A549 (cell line): ENCODE measurements at regions not wholly inside any gene's neighbourhood (a gene's known extent, or its start where the extent isn't known, plus 50 kb on each side); places are given as distances from the start of the nearest gene placed in this dataset.

Experiments
- ATAC-seq, 2 experiments: fragments of 200-7000 bp in 1 of 2; fragments of >200 bp in 1 of 2; cut with Nextera tagmentation in 1 of 2; cut with Tn5 transposase in 1 of 2; 3 replicates each; pipeline versions ENCODE4 v1.8.0 to v1.9.1; 2018 to 2020; ENCODE audit warnings: mild to moderate bottlenecking in 1 of 2, moderate library complexity in 1 of 2
- CTCF ChIA-PET: fragments of 300-600 bp; sonication (Branson Sonifier 250); formaldehyde crosslinking; extraction: SDS; loops from one replicate; lab custom pipeline; 2021; ENCODE audit warnings: antibody characterized with exemption, inconsistent platforms; lab: Yijun Ruan, JAX
- POLR2A ChIA-PET: fragments of 350-600 bp; formaldehyde crosslinking; extraction: SDS; loops from one replicate; lab custom pipeline; 2021; ENCODE audit warnings: antibody characterized with exemption, inconsistent platforms; lab: Yijun Ruan, JAX
- DNase-seq, 2 experiments: peaks; one replicate each; pipeline versions ENCODE4 v3.0.0 to v3.0.0-alpha.2; 2011 to 2016; ENCODE audit warnings: low read depth in 1 of 2, low spot score in 1 of 2
- FAIRE-seq: peaks from 2 replicates; lab custom pipeline; 2011; peaks lifted over from hg19 to GRCh38; lab: Jason Lieb, UNC
- H3K27ac ChIP-seq, 2 experiments: fragments of >200 bp; sonication (Bioruptor Twin); formaldehyde crosslinking; 3 replicates each; pipeline ENCODE4 v1.5.1; 2016 to 2017
- H3K4me1 ChIP-seq: fragments of >200 bp; sonication (Bioruptor Twin); formaldehyde crosslinking; 3 replicates; pipeline ENCODE4 v1.6.1; 2016
- H3K4me2 ChIP-seq: fragments of >200 bp; sonication (Bioruptor Twin); formaldehyde crosslinking; 3 replicates; pipeline ENCODE4 v1.6.1; 2016
- H3K4me3 ChIP-seq: fragments of >200 bp; sonication (Bioruptor Twin); formaldehyde crosslinking; 3 replicates; pipeline ENCODE4 v1.5.1; 2016
- H3K9me3 ChIP-seq: fragments of >200 bp; sonication (Bioruptor Twin); formaldehyde crosslinking; 3 replicates; pipeline ENCODE4 v1.6.1; 2016
- BHLHE40 ChIP-seq: IDR thresholded peaks from 2 replicates; pipeline ENCODE4 v1.6.1; 2012; ENCODE audit warnings: low read depth, low read length, inconsistent platforms
- CBX2 ChIP-seq: fragments of 200-600 bp; sonication (generic); IDR thresholded peaks from 2 replicates; pipeline ENCODE4 v1.6.1; 2016; ENCODE audit warnings: low read depth, mild to moderate bottlenecking, borderline replicate concordance
- CBX8 ChIP-seq: fragments of 200-600 bp; sonication (generic); IDR thresholded peaks from 2 replicates; pipeline ENCODE4 v1.6.1; 2016
- CEBPB ChIP-seq, 2 experiments: fragments of >200 bp in 1 of 2; sonication (Bioruptor Twin) in 1 of 2; formaldehyde crosslinking in 1 of 2; IDR thresholded peaks; 2 replicates each; pipeline ENCODE4 v1.6.1; 2012 to 2016
- FOSL2 ChIP-seq, 2 experiments: fragments of 450-650 bp in 1 of 2; fragments of >200 bp in 1 of 2; sonication (Bioruptor Twin) in 1 of 2; formaldehyde crosslinking; IDR thresholded peaks; 2 replicates each; pipeline versions ENCODE4 v1.5.0 to v1.6.1; 2016 to 2020; ENCODE audit warnings: mild to moderate bottlenecking in 1 of 2, moderate library complexity in 1 of 2
- HOXA7 ChIP-seq: fragments of 250-450 bp; sonication (Bioruptor Pico); IDR thresholded peaks from 2 replicates; pipeline ENCODE4 v1.5.0; 2020; ENCODE audit warnings: mild to moderate bottlenecking, moderate library complexity
- KDM5A ChIP-seq: fragments of 200-600 bp; sonication (generic); IDR thresholded peaks from 2 replicates; pipeline ENCODE4 v1.6.1; 2016; ENCODE audit warnings: antibody characterized with exemption, mild to moderate bottlenecking
- NPAS2 ChIP-seq: fragments of 250-450 bp; sonication (Bioruptor Pico); IDR thresholded peaks from 2 replicates; pipeline ENCODE4 v1.8.0; 2022; ENCODE audit warnings: mild to moderate bottlenecking, moderate library complexity, borderline replicate concordance
- RCOR1 ChIP-seq: fragments of 150-350 bp; IDR thresholded peaks from 2 replicates; pipeline ENCODE4 v1.6.1; 2014; ENCODE audit warnings: antibody characterized with exemption, low read length, low read depth
- RFX5 ChIP-seq: fragments of 450-650 bp; IDR thresholded peaks from 2 replicates; pipeline ENCODE4 v1.7.1; 2014; ENCODE audit warnings: antibody characterized with exemption, mild to moderate bottlenecking, moderate library complexity
- ZC3H11A ChIP-seq: fragments of 450-650 bp; IDR thresholded peaks from 2 replicates; pipeline ENCODE4 v1.6.1; 2014; ENCODE audit warnings: antibody characterized with exemption, mild to moderate bottlenecking
- ZNF302 ChIP-seq: fragments of 250-450 bp; sonication (Bioruptor Pico); IDR thresholded peaks from 2 replicates; pipeline ENCODE4 v1.9.0; 2021; ENCODE audit warnings: inconsistent platforms, mild to moderate bottlenecking, moderate library complexity
- WGBS: methylation state at CpG from one replicate; pipeline ENCODE4 v1.1.6; 2017; ENCODE audit errors: missing lambda C conversion rate; 5-methylcytosine and 5-hydroxymethylcytosine counted together
- TF ChIP-seq, protein P1 (sequence below): fragments of 450-650 bp; IDR thresholded peaks from 2 replicates; pipeline ENCODE4 v1.6.1; 2014; ENCODE audit warnings: antibody characterized with exemption
- TF ChIP-seq, protein P2 (sequence below): IDR thresholded peaks from 2 replicates; pipeline ENCODE4 v1.6.1; 2012
- TF ChIP-seq, protein P3 (sequence below): fragments of 150-350 bp; IDR thresholded peaks from 2 replicates; pipeline ENCODE4 v1.6.1; 2014; ENCODE audit warnings: low read depth, mild to moderate bottlenecking, low read length
- TF ChIP-seq, protein P4 (sequence below): IDR thresholded peaks from 2 replicates; pipeline ENCODE4 v1.6.1; 2012; ENCODE audit warnings: low read depth, borderline replicate concordance
- TF ChIP-seq, protein P5 (sequence below): fragments of >200 bp; sonication (Bioruptor Twin); formaldehyde crosslinking; IDR thresholded peaks from 2 replicates; pipeline ENCODE4 v1.6.1; 2016
- TF ChIP-seq, protein P6 (sequence below): fragments of >200 bp; sonication (Bioruptor Twin); formaldehyde crosslinking; IDR thresholded peaks from 3 replicates; pipeline ENCODE4 v1.5.1; 2016

DNA sequence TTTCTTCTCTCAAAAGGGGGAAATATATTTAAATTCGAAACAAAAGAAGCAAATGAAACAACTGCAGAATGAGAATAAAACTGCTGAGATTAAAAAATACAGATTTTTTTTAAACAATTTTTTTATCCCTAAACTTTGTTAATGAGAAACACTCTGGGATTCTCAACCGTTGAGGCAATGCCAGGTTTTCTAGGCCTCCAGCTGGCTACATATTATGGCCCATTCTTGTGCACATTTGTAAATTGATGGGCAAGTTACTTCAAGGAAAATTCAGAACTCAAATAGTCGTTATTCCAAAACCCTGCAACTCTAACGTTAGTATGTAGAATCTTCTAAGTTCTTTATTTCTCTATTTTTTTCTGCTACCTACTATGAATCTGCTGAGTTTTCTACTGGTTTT lies 239.3 kb upstream of the WSCD1 start:
- Histone ChIP-seq H3K4me1 (peaks cover 36% of the 10 kb centered on the region; the same call in 2 of the 3 replicates), H3K9me3 (peaks cover 14% of the 10 kb centered on the region), H3K4me2 (no peak overlapping the region), H3K27ac (no peak overlapping the region), H3K4me3 (no peak overlapping the region)
- CTCF ChIA-PET = interaction anchor here (1.3 kb wide), 1 partner anchor 591 kb away, joined by 3 read pairs; no protein-coding TSS in a partner anchor
- POLR2A ChIA-PET = no interaction called here
- DNase-seq (no peak), FAIRE-seq (peak; percentile 13), ATAC-seq (no peak)
- TF ChIP-seq, protein P1, sequence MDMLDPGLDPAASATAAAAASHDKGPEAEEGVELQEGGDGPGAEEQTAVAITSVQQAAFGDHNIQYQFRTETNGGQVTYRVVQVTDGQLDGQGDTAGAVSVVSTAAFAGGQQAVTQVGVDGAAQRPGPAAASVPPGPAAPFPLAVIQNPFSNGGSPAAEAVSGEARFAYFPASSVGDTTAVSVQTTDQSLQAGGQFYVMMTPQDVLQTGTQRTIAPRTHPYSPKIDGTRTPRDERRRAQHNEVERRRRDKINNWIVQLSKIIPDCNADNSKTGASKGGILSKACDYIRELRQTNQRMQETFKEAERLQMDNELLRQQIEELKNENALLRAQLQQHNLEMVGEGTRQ = no peak
- TF ChIP-seq NPAS2 (CRISPR knock-in tag) (no peak), BHLHE40 (no peak), RFX5 (no peak), CBX2 (no peak), ZNF302 (CRISPR knock-in tag) (no peak), CBX8 (no peak), CEBPB (IDR thresholded peaks at IDR 0.05) (no peak), RCOR1 (no peak), KDM5A (no peak), FOSL2 (IDR thresholded peaks at IDR 0.05) (no peak), FOSL2 (CRISPR knock-in tag; IDR thresholded peaks at IDR 0.05) (no peak), ZC3H11A (no peak), HOXA7 (no peak)
- TF ChIP-seq, protein P2, sequence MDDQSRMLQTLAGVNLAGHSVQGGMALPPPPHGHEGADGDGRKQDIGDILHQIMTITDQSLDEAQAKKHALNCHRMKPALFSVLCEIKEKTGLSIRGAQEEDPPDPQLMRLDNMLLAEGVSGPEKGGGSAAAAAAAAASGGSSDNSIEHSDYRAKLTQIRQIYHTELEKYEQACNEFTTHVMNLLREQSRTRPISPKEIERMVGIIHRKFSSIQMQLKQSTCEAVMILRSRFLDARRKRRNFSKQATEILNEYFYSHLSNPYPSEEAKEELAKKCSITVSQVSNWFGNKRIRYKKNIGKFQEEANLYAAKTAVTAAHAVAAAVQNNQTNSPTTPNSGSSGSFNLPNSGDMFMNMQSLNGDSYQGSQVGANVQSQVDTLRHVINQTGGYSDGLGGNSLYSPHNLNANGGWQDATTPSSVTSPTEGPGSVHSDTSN = no peak
- TF ChIP-seq, protein P3, sequence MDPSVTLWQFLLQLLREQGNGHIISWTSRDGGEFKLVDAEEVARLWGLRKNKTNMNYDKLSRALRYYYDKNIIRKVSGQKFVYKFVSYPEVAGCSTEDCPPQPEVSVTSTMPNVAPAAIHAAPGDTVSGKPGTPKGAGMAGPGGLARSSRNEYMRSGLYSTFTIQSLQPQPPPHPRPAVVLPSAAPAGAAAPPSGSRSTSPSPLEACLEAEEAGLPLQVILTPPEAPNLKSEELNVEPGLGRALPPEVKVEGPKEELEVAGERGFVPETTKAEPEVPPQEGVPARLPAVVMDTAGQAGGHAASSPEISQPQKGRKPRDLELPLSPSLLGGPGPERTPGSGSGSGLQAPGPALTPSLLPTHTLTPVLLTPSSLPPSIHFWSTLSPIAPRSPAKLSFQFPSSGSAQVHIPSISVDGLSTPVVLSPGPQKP = no peak
- TF ChIP-seq, protein P4, sequence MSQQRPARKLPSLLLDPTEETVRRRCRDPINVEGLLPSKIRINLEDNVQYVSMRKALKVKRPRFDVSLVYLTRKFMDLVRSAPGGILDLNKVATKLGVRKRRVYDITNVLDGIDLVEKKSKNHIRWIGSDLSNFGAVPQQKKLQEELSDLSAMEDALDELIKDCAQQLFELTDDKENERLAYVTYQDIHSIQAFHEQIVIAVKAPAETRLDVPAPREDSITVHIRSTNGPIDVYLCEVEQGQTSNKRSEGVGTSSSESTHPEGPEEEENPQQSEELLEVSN = no peak
- TF ChIP-seq, protein P5, sequence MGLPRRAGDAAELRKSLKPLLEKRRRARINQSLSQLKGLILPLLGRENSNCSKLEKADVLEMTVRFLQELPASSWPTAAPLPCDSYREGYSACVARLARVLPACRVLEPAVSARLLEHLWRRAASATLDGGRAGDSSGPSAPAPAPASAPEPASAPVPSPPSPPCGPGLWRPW = no peak
- TF ChIP-seq, protein P6, sequence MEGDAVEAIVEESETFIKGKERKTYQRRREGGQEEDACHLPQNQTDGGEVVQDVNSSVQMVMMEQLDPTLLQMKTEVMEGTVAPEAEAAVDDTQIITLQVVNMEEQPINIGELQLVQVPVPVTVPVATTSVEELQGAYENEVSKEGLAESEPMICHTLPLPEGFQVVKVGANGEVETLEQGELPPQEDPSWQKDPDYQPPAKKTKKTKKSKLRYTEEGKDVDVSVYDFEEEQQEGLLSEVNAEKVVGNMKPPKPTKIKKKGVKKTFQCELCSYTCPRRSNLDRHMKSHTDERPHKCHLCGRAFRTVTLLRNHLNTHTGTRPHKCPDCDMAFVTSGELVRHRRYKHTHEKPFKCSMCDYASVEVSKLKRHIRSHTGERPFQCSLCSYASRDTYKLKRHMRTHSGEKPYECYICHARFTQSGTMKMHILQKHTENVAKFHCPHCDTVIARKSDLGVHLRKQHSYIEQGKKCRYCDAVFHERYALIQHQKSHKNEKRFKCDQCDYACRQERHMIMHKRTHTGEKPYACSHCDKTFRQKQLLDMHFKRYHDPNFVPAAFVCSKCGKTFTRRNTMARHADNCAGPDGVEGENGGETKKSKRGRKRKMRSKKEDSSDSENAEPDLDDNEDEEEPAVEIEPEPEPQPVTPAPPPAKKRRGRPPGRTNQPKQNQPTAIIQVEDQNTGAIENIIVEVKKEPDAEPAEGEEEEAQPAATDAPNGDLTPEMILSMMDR = no peak
- 66% methylated on average over 4 of the region's 4 CpGs for WGBS

DNA sequence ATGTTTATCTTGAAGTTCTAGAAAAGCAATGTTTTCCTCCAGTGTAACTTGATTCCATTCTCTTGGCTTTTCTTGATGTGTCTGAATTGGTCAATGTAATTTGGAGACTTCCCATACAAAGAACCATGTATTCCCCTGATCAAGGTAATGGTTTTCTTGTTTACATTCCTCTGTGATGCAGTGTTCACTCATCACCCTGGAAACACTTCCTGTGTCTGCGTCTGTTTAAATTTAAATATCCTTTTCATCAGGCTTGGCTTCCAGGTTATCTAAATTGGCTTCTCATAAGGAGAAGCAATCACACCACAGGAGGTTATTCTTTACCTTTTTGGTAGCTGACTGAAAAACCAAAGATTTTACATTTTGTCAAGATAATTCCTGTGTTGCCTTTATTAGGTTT lies 237.3 kb upstream of the WSCD1 start:
- peak; percentile 95 for FAIRE-seq
- peak; percentile 62 to 66 for DNase-seq
- ATAC-seq = peak in 1 of 2 experiments; percentile 63; a peak in 3 of 6 replicates
- H3K4me1 ChIP-seq = peaks cover 35% of the 10 kb centered on the region; the same call in 2 of the 3 replicates
- TF ChIP-seq FOSL2 (IDR thresholded peaks at IDR 0.05) (no peak), FOSL2 (CRISPR knock-in tag; IDR thresholded peaks at IDR 0.05) (peak; percentile 38; the same call in 1 of the 2 replicates), KDM5A (no peak)
- H3K9me3 ChIP-seq = peaks cover 5% of the 10 kb centered on the region; the same call in 2 of the 3 replicates
- ChIA-PET POLR2A (no interaction called here), CTCF (interaction anchor here (1.3 kb wide), 1 partner anchor 13 kb away, joined by 3 read pairs; no protein-coding TSS in a partner anchor)
- no peak overlapping the region for H3K4me3 ChIP-seq
- H3K4me2 ChIP-seq = peak overlapping the region; percentile 19
- WGBS = 5% methylated on average over 1 of the region's 1 CpG
- no peak overlapping the region for H3K27ac ChIP-seq
